Esophagus squamous epithelium (tissue), 5 donors: ENCODE measurements at regions not wholly inside any gene's neighbourhood (a gene's known extent, or its start where the extent isn't known, plus 50 kb on each side); places are given as distances from the start of the nearest gene placed in this dataset.

Experiments
- DNase-seq: peaks from one replicate; lab custom pipeline; 2025; lab: John Stamatoyannopoulos, UW
- H3K27ac ChIP-seq, 4 donors: fragments of 200-600 bp; sonication (generic); one replicate each; pipeline ENCODE4 v1.5.1; 2016 to 2019; ENCODE audit warnings: mild to moderate bottlenecking in 1 of 4
- H3K27me3 ChIP-seq, 4 donors: fragments of 200-600 bp; sonication (generic); 1 replicate in 3 of 4; 2 replicates in 1 of 4; pipeline versions ENCODE4 v1.5.1 to v1.6.0; 2017 to 2021; ENCODE audit warnings: antibody characterized with exemption in 1 of 4
- H3K36me3 ChIP-seq, 3 donors: fragments of 200-600 bp; sonication (generic); one replicate each; pipeline ENCODE4 v1.5.1; 2016 to 2019
- H3K4me1 ChIP-seq, 3 donors: fragments of 200-600 bp; sonication (generic); one replicate each; pipeline ENCODE4 v1.5.1; 2017 to 2019
- H3K4me3 ChIP-seq, 4 donors: fragments of 200-600 bp; sonication (generic); 1 replicate in 3 of 4; 2 replicates in 1 of 4; pipeline ENCODE4 v1.5.1; 2016 to 2019; ENCODE audit warnings: mild to moderate bottlenecking in 2 of 4, moderate library complexity in 1 of 4
- H3K9me3 ChIP-seq, 3 donors: fragments of 200-600 bp; sonication (generic); one replicate each; pipeline ENCODE4 v1.5.1; 2016 to 2019
- POLR2A ChIP-seq, 4 donors: fragments of 450-650 bp; IDR thresholded peaks; one replicate each; pipeline ENCODE4 v1.6.1; 2017; ENCODE audit warnings: antibody characterized with exemption in 4 of 4, mild to moderate bottlenecking in 4 of 4, moderate library complexity in 3 of 4
- WGBS, 2 donors: methylation state at CpG; one replicate each; pipeline ENCODE4 v1.1.5; 2018; 5-methylcytosine and 5-hydroxymethylcytosine counted together
- intact Hi-C: fragments of 100-400 bp; cut with DNase I; formaldehyde crosslinking; loops from one replicate; pipeline ENCODE4 v1.15.0; 2022
- TF ChIP-seq, protein P1 (sequence below), 6 experiments: fragments of 450-650 bp in 4 of 6; fragments of 200-600 bp in 2 of 6; sonication (generic) in 2 of 6; IDR thresholded peaks; one replicate each; pipeline ENCODE4 v1.5.1; 2016 to 2019; ENCODE audit warnings: antibody characterized with exemption in 6 of 6, mild to moderate bottlenecking in 4 of 6, moderate library complexity in 4 of 6
- donor health status: DM: yes; HTN: yes; CAD: no.

DNA sequence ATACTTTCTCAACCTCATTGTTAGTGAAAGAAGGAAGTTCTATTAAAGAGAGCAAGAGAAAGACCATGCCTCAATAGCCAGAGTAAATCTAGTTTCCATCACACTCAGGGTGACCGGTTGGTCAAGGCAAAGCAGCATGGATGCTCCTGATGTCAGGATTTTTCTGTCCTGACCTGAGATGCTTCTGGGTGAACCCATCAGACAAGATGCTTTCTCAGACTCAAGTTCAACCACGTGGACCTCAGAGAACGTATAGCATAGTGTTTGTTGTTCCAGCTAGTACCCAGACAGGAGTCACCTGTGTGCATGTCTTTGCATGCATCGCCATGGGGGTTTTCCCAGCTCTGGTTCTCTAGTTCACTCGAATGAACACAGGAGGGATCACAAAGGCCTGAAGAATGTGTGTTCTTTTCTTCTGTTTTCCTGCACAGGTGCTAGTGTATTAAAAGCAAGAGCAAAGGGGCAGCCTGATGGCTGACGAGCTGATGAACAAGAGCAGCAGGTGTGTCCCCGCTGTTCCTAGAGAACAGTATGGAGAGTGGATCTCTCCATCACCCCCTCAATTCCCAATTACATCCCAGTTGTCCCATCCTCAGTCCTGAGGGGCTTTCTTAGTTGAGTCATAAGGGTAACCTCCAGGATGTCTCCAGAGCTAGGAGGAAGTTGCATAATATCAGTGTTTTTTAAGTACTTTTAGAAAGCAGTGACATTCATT, 110.5 kb upstream of the ENPP6 start:
- no peak for TF ChIP-seq POLR2A (IDR thresholded peaks at IDR 0.05)
- TF ChIP-seq, protein P1, sequence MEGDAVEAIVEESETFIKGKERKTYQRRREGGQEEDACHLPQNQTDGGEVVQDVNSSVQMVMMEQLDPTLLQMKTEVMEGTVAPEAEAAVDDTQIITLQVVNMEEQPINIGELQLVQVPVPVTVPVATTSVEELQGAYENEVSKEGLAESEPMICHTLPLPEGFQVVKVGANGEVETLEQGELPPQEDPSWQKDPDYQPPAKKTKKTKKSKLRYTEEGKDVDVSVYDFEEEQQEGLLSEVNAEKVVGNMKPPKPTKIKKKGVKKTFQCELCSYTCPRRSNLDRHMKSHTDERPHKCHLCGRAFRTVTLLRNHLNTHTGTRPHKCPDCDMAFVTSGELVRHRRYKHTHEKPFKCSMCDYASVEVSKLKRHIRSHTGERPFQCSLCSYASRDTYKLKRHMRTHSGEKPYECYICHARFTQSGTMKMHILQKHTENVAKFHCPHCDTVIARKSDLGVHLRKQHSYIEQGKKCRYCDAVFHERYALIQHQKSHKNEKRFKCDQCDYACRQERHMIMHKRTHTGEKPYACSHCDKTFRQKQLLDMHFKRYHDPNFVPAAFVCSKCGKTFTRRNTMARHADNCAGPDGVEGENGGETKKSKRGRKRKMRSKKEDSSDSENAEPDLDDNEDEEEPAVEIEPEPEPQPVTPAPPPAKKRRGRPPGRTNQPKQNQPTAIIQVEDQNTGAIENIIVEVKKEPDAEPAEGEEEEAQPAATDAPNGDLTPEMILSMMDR (IDR thresholded peaks at IDR 0.05): peak in 1 of 6 experiments; percentile 35
- Histone ChIP-seq H3K27ac (peak overlapping the region; percentile 74 to 89 (median 84)), H3K27me3 (no peaks in the 10 kb centered on the region), H3K4me3 (no peak overlapping the region), H3K9me3 (no peaks in the 10 kb centered on the region), H3K36me3 (no peaks in the 10 kb centered on the region), H3K4me1 (peaks cover 17 to 57% (median 29%) of the 10 kb centered on the region in 3 donors)
- intact Hi-C loops: no loop called here
- DNase-seq: peak; percentile 4
- WGBS, 2 donors: 36 to 42% methylated on average over 7 of the region's 7 CpGs

- intact Hi-C loops: no loop called here
- no peaks in the 10 kb centered on the region for H3K36me3 ChIP-seq
- peaks cover 5 to 28% (median 15%) of the 10 kb centered on the region in 3 donors for H3K4me1 ChIP-seq
- H3K27me3 ChIP-seq: no peaks in the 10 kb centered on the region
- 83 to 91% methylated on average over 6 of the region's 6 CpGs for WGBS, 2 donors
- no peak overlapping the region for H3K27ac ChIP-seq
- TF ChIP-seq, protein P1 (IDR thresholded peaks at IDR 0.05): no peak
- TF ChIP-seq POLR2A (IDR thresholded peaks at IDR 0.05): no peak
- no peaks in the 10 kb centered on the region for H3K9me3 ChIP-seq
- no peak overlapping the region for H3K4me3 ChIP-seq
- DNase-seq: no peak
Observed at GRCh38 chr4:184324939-184325477, 107.3 kb upstream of the ENPP6 start.

- no peaks in the 10 kb centered on the region for H3K27me3 ChIP-seq
- no peak overlapping the region for H3K27ac ChIP-seq
- no peak for TF ChIP-seq POLR2A (IDR thresholded peaks at IDR 0.05)
- TF ChIP-seq, protein P1 (IDR thresholded peaks at IDR 0.05): no peak
- peaks cover 0 to 2% (median 0%) of the 10 kb centered on the region in 3 donors for H3K4me1 ChIP-seq
- H3K4me3 ChIP-seq: no peak overlapping the region
- no peak for DNase-seq
- 62% methylated on average over 2 of the region's 2 CpGs for WGBS, 2 donors
- intact Hi-C loops: no loop called here
- H3K36me3 ChIP-seq: no peaks in the 10 kb centered on the region
- no peaks in the 10 kb centered on the region for H3K9me3 ChIP-seq
Observed at GRCh38 chr4:184322328-184323025, 104.8 kb upstream of the ENPP6 start.

GRCh38 chr4:184320631-184321030, 103.0 kb upstream of the ENPP6 start:
- TF ChIP-seq, protein P1 (IDR thresholded peaks at IDR 0.05): no peak
- TF ChIP-seq POLR2A (IDR thresholded peaks at IDR 0.05): no peak
- H3K27ac ChIP-seq: peak overlapping the region in 2 of 4 donors; percentile 21 to 36
- no peaks in the 10 kb centered on the region for H3K4me1 ChIP-seq
- no peaks in the 10 kb centered on the region for H3K9me3 ChIP-seq
- no peak for DNase-seq
- H3K4me3 ChIP-seq: no peak overlapping the region
- H3K27me3 ChIP-seq: no peaks in the 10 kb centered on the region
- intact Hi-C loops: no loop called here
- H3K36me3 ChIP-seq: no peaks in the 10 kb centered on the region
- WGBS, 2 donors: 79 to 86% methylated on average over 8 of the region's 8 CpGs

DNA sequence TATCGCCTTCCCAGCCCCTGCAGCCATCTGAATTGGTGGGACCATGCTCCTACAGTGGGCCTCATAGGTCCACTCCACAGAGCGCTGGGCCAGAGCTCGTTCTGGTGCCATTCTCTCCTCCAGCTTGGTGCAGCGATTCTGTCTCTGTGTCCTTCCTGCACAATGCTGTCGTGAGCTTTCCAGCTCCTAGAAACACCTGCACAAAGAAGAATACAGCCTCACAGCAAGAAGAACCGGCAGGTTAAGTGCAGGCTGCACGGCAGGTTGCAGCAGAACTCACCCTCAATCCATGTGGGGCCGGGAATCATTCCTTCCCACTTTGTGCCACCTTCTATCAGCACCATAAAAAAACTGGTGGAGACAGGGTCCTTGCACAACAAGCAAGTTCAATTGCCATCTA, 101.2 kb upstream of the ENPP6 start:
- Histone ChIP-seq H3K27ac (no peak overlapping the region), H3K4me3 (no peak overlapping the region), H3K4me1 (no peaks in the 10 kb centered on the region), H3K27me3 (no peaks in the 10 kb centered on the region), H3K9me3 (no peaks in the 10 kb centered on the region), H3K36me3 (no peaks in the 10 kb centered on the region)
- 83 to 88% methylated on average over 4 to 5 of the region's 8 CpGs for WGBS, 2 donors
- DNase-seq: no peak
- intact Hi-C loops: no loop called here
- TF ChIP-seq POLR2A (IDR thresholded peaks at IDR 0.05): no peak
